ENCODE measurements at regions not wholly inside any gene's neighbourhood (a gene's known extent, or its start where the extent isn't known, plus 50 kb on each side); places are given as distances from the start of the nearest gene placed in this dataset.

DNA sequence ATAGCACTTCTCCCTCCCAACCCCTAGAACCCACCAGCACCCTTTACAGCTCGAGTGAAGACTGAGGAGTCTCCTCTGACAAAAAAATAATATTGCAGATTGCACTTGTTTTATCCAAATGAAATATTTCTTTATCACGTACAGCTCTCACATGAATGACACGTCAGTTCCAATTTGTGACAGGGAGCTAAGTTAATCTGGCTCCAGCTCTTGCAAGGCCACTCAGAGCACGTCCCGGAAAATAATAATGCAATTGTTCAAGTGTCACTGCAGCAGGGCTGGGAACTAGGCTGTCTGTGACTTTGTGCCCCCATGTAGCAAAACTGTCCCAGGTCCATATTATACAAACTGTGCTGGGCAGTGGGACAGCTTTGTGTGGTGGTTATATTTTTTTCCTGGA is 539.6 kb downstream of the VRK1 start:
- no peak for DNase-seq (ENCODE audit: low spot score)
- TF ChIP-seq, protein P1, sequence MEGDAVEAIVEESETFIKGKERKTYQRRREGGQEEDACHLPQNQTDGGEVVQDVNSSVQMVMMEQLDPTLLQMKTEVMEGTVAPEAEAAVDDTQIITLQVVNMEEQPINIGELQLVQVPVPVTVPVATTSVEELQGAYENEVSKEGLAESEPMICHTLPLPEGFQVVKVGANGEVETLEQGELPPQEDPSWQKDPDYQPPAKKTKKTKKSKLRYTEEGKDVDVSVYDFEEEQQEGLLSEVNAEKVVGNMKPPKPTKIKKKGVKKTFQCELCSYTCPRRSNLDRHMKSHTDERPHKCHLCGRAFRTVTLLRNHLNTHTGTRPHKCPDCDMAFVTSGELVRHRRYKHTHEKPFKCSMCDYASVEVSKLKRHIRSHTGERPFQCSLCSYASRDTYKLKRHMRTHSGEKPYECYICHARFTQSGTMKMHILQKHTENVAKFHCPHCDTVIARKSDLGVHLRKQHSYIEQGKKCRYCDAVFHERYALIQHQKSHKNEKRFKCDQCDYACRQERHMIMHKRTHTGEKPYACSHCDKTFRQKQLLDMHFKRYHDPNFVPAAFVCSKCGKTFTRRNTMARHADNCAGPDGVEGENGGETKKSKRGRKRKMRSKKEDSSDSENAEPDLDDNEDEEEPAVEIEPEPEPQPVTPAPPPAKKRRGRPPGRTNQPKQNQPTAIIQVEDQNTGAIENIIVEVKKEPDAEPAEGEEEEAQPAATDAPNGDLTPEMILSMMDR (IDR thresholded peaks at IDR 0.05; ENCODE audit: borderline replicate concordance, control extremely low read depth, extremely low read depth, insufficient read depth, missing control alignments) = no peak
- in situ Hi-C loops (cut with MboI; ENCODE audit: low sequenced_read_pairs, unreplicated experiment) = no loop called here

DNA sequence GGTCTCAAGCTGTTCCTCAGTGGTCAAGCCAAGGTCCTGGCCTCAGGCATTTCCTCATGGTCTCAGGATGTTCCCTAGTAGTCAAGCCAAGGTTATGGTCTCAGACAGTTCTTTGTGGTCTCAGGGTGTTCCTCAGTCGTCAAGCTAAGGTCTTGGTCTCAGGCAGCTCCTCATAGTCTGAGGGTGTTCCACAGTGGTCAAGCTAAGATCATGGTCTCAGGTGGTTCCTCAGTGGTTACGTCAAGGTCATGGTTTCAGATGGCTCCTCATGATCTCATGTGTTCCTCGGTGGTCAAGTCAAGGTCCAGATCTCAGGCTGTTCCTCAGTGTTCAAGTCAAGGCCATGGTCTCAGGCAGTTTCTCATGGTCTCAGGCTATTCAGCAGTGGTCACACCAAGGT is 540.1 kb downstream of the VRK1 start:
- DNase-seq (ENCODE audit: low spot score) = no peak
- TF ChIP-seq, protein P1 (IDR thresholded peaks at IDR 0.05; ENCODE audit: borderline replicate concordance, control extremely low read depth, extremely low read depth, insufficient read depth, missing control alignments) = no peak
- in situ Hi-C loops (cut with MboI; ENCODE audit: low sequenced_read_pairs, unreplicated experiment) = no loop called here

DNA sequence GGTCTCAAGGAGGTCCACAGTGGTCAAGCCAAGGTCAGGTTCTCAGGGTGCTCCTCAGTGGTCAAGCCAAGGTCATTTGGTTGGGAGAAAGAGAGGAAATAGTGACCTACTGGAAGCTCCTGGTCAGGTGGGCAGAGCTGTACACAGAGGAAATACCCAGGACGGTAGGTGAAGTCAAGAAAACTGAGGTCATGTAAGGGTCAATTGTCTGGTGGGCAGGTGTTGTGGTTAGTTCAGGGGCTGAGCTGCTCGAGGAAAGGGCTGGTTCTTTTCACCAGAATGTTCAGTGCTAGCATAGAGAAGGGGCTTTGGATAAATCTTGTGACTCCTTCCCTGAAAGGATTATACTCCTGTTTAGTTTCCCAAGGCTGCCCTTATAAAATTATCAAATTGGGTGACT is 540.5 kb downstream of the VRK1 start:
- no peak for DNase-seq (ENCODE audit: low spot score)
- TF ChIP-seq, protein P1 (IDR thresholded peaks at IDR 0.05; ENCODE audit: borderline replicate concordance, control extremely low read depth, extremely low read depth, insufficient read depth, missing control alignments) = no peak
- in situ Hi-C loops (cut with MboI; ENCODE audit: low sequenced_read_pairs, unreplicated experiment) = no loop called here

DNA sequence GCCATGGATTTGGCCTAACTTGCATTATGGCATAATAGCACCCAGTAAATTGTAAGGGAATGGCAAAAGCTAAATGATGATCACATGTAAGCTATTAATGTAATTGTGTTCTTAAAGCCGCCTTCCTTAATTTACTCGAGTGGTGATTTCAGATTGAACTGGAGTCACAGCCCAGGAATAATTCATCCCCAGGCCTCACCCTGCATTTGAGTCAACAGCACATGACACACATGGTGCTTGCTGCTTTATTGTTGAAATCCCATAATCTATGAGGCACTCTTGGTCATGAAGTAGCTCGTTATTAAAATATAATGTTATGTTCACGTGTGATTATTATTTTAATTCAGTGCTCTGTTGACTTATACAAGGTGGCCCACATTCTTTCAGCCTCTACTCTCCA is 547.5 kb downstream of the VRK1 start:
- TF ChIP-seq, protein P1 (IDR thresholded peaks at IDR 0.05; ENCODE audit: borderline replicate concordance, control extremely low read depth, extremely low read depth, insufficient read depth, missing control alignments) = no peak
- no peak for DNase-seq (ENCODE audit: low spot score)
- in situ Hi-C loops (cut with MboI; ENCODE audit: low sequenced_read_pairs, unreplicated experiment) = no loop called here

DNA sequence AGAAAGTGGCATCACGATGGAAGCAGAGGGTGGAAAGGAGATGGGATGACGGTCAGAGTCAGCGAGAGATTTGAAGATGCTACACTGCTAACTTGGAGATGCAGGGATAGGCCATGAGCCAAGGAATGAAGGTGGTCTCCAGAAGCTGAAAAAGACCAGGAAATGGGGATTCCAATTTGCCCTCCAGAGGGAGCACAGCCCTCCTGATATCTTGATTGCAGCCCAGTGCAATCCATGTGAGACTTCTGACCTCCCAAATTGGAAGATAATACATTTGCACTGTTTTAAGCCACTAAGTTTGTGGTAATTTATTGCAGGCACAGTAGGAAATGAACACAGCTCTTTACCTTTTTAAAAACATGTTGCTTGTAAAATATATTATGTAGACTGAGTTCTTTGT is 549.5 kb downstream of the VRK1 start:
- in situ Hi-C loops (cut with MboI; ENCODE audit: low sequenced_read_pairs, unreplicated experiment) = no loop called here
- TF ChIP-seq, protein P1 (IDR thresholded peaks at IDR 0.05; ENCODE audit: borderline replicate concordance, control extremely low read depth, extremely low read depth, insufficient read depth, missing control alignments) = no peak
- no peak for DNase-seq (ENCODE audit: low spot score)

DNA sequence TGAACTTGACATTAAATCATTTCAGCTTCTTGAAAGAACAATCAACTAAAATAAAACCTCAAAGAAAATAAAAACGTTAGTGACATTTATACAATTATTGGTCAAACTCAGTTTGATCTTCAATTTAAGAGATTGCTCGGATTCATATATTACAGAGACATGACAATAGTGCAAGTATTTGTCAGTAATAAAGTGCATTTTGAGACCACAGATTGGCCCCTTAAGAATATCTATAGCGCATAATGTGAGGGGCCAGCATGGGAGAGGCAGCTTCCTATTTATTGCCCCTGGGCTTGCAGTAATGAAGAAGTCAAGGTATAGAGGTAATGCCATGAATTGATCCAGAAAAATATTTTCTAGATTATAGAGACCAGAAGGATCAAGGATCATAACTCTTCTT is 552.3 kb downstream of the VRK1 start:
- in situ Hi-C loops (cut with MboI; ENCODE audit: low sequenced_read_pairs, unreplicated experiment) = no loop called here

More for the DNA sequence above, 552.3 kb downstream of the VRK1 start:
- TF ChIP-seq, protein P1 (IDR thresholded peaks at IDR 0.05; ENCODE audit: borderline replicate concordance, control extremely low read depth, extremely low read depth, insufficient read depth, missing control alignments) = no peak
- no peak for DNase-seq (ENCODE audit: low spot score)
